ENCODE measurements at regions not wholly inside any gene's neighbourhood (a gene's known extent, or its start where the extent isn't known, plus 50 kb on each side); places are given as distances from the start of the nearest gene placed in this dataset.
"Not testable (repeated sequence)": the region's sequence is repeated elsewhere in the genome, so short reads cannot be mapped to it uniquely, and the experiment has no call there.

DNA sequence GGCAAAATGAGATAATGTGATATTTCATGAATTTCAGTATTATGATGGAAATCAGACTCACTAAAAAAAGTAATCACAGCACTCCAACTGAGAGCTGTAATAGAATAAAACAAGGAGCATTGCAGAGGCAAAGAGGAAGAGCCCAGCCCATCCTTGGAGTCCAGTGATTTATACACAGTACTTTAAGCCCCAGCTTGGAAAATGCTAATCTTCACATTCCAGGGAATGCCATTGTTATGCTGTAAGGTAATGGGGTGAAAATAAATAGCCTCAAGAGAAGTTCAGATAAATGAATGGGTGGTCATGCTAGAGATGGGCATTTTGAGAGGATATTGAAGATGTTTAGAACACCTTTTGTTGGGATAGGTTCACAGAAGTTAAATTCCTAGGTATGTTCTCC is 190.3 kb upstream of the TAPT1 start:
- H3K9ac ChIP-seq (ENCODE audit: low read depth, low read length): no peak overlapping the region
- H3K4me3 ChIP-seq (ENCODE audit: low read depth, low read length): no peak overlapping the region
- no peaks in the 10 kb centered on the region for H3K4me1 ChIP-seq (ENCODE audit: control insufficient read depth, insufficient read depth, low read length)
- no peaks in the 10 kb centered on the region for H3K27me3 ChIP-seq (ENCODE audit: control insufficient read depth, insufficient read depth, low read length)
- H3K9me3 ChIP-seq (ENCODE audit: control insufficient read depth, insufficient read depth, low read length): no peaks in the 10 kb centered on the region
- no peaks in the 10 kb centered on the region for H3K36me3 ChIP-seq (ENCODE audit: control insufficient read depth, insufficient read depth, low read length)

DNA sequence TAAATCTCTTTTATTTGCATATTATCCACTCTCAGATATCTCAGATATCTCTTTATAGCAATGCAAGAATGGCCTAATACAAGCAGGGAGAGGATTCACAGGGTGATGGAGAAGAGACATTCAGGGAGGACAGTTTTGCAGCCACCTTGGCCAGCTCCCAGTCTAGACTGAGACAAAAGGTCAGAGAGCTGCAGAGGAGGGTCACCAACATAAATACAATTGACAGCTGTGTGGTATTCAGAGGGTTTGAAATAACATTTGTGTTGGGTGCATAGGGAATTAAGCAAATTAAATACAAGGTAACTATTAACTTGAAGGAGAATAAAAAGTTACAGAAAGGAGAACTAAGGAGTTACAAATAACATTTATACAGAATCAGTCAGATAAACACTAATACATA is 189.5 kb upstream of the TAPT1 start:
- Histone ChIP-seq H3K9ac (ENCODE audit: low read depth, low read length) (no peak overlapping the region), H3K9me3 (ENCODE audit: control insufficient read depth, insufficient read depth, low read length) (no peaks in the 10 kb centered on the region), H3K27me3 (ENCODE audit: control insufficient read depth, insufficient read depth, low read length) (no peaks in the 10 kb centered on the region), H3K36me3 (ENCODE audit: control insufficient read depth, insufficient read depth, low read length) (no peaks in the 10 kb centered on the region), H3K4me3 (ENCODE audit: low read depth, low read length) (no peak overlapping the region), H3K4me1 (ENCODE audit: control insufficient read depth, insufficient read depth, low read length) (no peaks in the 10 kb centered on the region)

DNA sequence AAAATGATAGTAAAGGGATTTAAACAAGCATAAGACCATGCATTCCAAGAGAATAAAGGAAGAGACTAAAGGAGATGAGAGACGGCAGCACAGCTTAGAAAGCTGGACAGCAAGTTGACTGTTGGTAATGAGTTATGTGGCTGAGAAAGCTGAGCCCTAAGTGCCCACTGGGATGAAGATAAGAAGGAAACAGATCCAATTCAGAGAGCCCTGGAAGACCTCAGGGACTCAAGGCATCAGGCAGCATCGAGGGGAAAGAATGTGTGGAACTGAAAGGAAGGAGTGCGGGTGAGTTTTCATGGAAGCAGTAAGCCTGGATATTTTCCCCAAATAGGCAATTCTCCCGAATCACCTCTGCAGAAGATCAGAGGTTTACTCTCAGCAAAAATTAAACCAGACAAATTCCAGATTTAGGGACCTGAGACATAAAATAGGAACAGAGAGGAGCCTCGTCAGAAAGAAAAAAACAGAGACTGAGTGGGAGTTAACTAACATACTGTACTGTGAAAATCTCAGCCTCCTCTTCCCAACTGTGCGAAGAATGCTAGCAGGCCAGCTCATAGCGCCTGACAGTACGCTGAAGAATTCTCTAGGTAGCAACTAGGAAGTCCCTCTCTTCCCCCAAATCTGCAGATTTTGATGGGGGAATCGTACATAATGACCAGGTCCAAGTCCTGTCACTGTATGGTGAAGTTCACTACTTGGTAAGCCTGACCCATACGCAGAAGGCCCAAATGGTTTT is 187.7 kb upstream of the TAPT1 start:
- no peaks in the 10 kb centered on the region for H3K4me1 ChIP-seq (ENCODE audit: control insufficient read depth, insufficient read depth, low read length)
- no peaks in the 10 kb centered on the region for H3K27me3 ChIP-seq (ENCODE audit: control insufficient read depth, insufficient read depth, low read length)
- H3K4me3 ChIP-seq (ENCODE audit: low read depth, low read length): no peak overlapping the region
- no peaks in the 10 kb centered on the region for H3K36me3 ChIP-seq (ENCODE audit: control insufficient read depth, insufficient read depth, low read length)
- no peaks in the 10 kb centered on the region for H3K9me3 ChIP-seq (ENCODE audit: control insufficient read depth, insufficient read depth, low read length)
- H3K9ac ChIP-seq (ENCODE audit: low read depth, low read length): no peak overlapping the region

DNA sequence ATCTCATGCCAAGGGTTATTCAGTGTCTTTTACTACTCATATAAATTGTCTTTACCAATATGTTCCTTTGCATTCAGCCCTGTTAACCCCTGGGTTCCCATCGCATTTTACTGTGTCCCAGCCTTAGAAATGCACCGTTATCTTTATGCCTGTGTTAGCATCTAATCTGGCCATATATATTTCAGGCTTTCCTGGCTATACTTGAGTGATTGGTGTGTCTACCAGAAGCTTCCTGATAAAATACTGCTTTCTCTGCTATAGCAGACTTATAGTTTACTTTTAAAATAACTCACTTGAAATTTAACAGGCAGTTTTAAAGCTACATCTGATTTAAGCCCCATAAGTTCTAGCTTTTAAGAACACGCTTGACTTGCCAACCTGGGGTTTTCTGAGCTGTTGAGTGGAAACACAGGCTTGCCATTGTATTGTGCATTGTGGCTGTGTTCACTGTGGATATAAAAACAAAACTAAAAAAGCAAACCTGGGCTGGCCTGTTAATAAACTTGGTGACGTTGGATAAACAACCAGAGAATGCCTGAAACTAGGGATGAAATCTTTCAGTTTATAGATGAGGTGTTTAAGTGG is 185.3 kb upstream of the TAPT1 start:
- no peaks in the 10 kb centered on the region for H3K27me3 ChIP-seq (ENCODE audit: control insufficient read depth, insufficient read depth, low read length)
- no peaks in the 10 kb centered on the region for H3K9me3 ChIP-seq (ENCODE audit: control insufficient read depth, insufficient read depth, low read length)
- H3K36me3 ChIP-seq (ENCODE audit: control insufficient read depth, insufficient read depth, low read length): no peaks in the 10 kb centered on the region
- H3K9ac ChIP-seq (ENCODE audit: low read depth, low read length): no peak overlapping the region
- no peak overlapping the region for H3K4me3 ChIP-seq (ENCODE audit: low read depth, low read length)
- H3K4me1 ChIP-seq (ENCODE audit: control insufficient read depth, insufficient read depth, low read length): no peaks in the 10 kb centered on the region

DNA sequence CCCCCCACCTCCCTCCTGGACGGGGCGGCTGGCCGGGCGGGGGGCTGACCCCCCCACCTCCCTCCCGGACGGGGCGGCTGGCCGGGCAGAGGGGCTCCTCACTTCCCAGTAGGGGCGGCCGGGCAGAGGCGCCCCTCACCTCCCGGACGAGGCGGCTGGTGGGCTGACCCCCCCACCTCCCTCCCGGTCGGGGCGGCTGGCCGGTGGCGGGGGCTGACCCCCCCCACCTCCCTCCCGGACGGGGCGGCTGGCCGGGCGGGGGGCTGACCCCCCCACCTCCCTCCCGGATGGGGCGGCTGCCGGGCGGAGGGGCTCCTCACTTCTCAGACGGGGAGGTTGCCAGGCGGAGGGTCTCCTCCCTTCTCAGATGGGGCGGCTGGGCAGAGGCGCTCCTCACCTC is 166.9 kb upstream of the TAPT1 start:
- H3K4me3 ChIP-seq (ENCODE audit: low read depth, low read length); H3K9ac ChIP-seq (ENCODE audit: low read depth, low read length); H3K4me1 ChIP-seq (ENCODE audit: control insufficient read depth, insufficient read depth, low read length); H3K9me3 ChIP-seq (ENCODE audit: control insufficient read depth, insufficient read depth, low read length); H3K27me3 ChIP-seq (ENCODE audit: control insufficient read depth, insufficient read depth, low read length); H3K36me3 ChIP-seq (ENCODE audit: control insufficient read depth, insufficient read depth, low read length): not testable (repeated sequence)

DNA sequence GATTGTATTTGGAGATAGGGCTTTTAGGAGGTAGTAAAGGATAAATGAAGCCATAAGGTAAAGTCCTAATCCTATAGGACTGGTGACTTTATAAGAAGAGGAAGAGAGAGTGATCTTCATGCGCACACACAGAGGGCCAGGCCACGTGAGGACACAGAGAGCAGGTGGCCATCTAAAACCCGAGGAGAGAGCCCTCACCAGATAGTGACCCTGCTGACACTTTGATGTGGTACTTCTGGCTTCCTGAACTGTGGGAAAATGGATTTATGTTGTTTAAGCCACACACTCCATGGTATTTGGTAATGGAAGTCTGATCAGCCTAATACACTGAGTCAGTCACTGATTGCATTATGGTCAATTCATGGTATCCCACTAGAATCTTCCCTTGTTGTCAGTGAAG is 164.9 kb upstream of the TAPT1 start:
- Histone ChIP-seq H3K9ac (ENCODE audit: low read depth, low read length) (no peak overlapping the region), H3K36me3 (ENCODE audit: control insufficient read depth, insufficient read depth, low read length) (no peaks in the 10 kb centered on the region), H3K9me3 (ENCODE audit: control insufficient read depth, insufficient read depth, low read length) (no peaks in the 10 kb centered on the region)

DNA sequence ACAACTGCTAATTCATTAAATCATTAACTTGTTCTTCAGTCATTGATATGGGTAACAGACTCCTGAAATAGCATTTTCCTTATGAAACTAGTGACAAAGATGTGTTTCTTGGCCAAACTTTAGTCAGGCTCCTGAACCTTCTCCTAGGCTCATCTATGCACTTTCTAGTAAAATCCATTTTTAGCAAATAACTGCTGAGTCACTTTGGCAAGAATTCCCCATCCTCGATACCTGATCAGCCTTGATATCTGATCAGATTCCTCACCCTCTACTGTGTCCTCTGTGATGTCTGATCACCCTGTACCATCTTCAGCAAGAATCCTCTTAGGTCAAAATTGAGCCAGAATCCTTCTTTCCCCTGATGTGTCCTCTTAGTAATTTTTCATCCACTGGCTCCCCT is 161.2 kb upstream of the TAPT1 start:
- Histone ChIP-seq H3K36me3 (ENCODE audit: control insufficient read depth, insufficient read depth, low read length) (no peaks in the 10 kb centered on the region), H3K4me3 (ENCODE audit: low read depth, low read length) (no peak overlapping the region), H3K9ac (ENCODE audit: low read depth, low read length) (no peak overlapping the region), H3K9me3 (ENCODE audit: control insufficient read depth, insufficient read depth, low read length) (no peaks in the 10 kb centered on the region), H3K4me1 (ENCODE audit: control insufficient read depth, insufficient read depth, low read length) (no peaks in the 10 kb centered on the region), H3K27me3 (ENCODE audit: control insufficient read depth, insufficient read depth, low read length) (no peaks in the 10 kb centered on the region)

More for the DNA sequence above, 164.9 kb upstream of the TAPT1 start:
- Histone ChIP-seq H3K27me3 (ENCODE audit: control insufficient read depth, insufficient read depth, low read length) (no peaks in the 10 kb centered on the region), H3K4me1 (ENCODE audit: control insufficient read depth, insufficient read depth, low read length) (no peaks in the 10 kb centered on the region), H3K4me3 (ENCODE audit: low read depth, low read length) (no peak overlapping the region)

DNA sequence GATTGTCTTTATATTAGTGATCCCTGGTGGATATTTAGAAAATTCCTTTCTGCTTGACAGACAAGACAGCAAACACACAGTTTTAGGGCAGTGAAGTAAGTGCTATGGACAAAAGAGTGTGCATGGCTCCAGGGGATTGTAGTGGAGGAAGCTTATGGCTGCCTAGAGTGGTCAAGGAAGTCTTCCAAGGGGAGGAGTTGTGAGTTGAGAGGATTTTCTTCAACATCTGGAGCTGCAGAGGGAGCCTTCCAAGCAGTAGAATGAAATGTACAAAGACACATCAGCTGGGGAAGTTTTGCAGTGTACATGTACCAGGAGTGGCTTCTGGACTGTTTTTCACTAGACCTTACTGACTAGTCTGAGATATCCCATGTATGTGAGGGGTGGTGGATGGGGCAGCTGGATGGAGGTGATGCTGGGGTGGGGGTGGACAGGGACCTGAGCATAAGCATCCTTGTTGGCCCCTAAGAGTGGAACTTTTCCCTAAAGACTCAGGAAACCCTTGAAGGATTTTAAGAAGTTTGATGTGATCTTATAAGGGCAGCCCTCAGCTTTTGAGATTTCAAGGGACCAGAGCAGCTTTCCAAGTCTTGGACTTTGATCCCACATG is 160.5 kb upstream of the TAPT1 start:
- no peak overlapping the region for H3K4me3 ChIP-seq (ENCODE audit: low read depth, low read length)
- no peaks in the 10 kb centered on the region for H3K36me3 ChIP-seq (ENCODE audit: control insufficient read depth, insufficient read depth, low read length)
- H3K27me3 ChIP-seq (ENCODE audit: control insufficient read depth, insufficient read depth, low read length): no peaks in the 10 kb centered on the region
- no peaks in the 10 kb centered on the region for H3K4me1 ChIP-seq (ENCODE audit: control insufficient read depth, insufficient read depth, low read length)
- H3K9me3 ChIP-seq (ENCODE audit: control insufficient read depth, insufficient read depth, low read length): no peaks in the 10 kb centered on the region
- H3K9ac ChIP-seq (ENCODE audit: low read depth, low read length): no peak overlapping the region

DNA sequence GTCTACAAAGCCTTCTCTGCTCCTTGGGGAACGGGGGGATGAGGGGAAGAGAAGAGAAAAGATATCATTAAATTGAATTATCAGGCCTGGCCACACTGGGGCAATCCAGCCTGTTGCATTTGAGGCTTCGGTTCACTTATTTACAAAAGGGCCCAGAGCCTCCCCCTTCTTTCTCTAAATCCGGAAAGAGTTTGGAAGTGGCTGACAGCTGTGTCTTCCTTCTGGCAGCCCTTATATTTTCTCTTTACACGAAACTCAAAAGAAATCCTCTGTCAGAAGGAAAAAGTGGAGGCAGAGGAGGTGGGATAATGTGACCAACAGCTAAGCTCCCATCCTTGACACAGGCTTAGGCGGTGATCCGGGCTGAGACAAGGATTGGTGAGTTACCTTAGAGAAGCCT is 158.3 kb upstream of the TAPT1 start:
- no peaks in the 10 kb centered on the region for H3K4me1 ChIP-seq (ENCODE audit: control insufficient read depth, insufficient read depth, low read length)
- no peaks in the 10 kb centered on the region for H3K27me3 ChIP-seq (ENCODE audit: control insufficient read depth, insufficient read depth, low read length)
- no peaks in the 10 kb centered on the region for H3K36me3 ChIP-seq (ENCODE audit: control insufficient read depth, insufficient read depth, low read length)
- no peak overlapping the region for H3K9ac ChIP-seq (ENCODE audit: low read depth, low read length)
- no peaks in the 10 kb centered on the region for H3K9me3 ChIP-seq (ENCODE audit: control insufficient read depth, insufficient read depth, low read length)
- H3K4me3 ChIP-seq (ENCODE audit: low read depth, low read length): no peak overlapping the region

DNA sequence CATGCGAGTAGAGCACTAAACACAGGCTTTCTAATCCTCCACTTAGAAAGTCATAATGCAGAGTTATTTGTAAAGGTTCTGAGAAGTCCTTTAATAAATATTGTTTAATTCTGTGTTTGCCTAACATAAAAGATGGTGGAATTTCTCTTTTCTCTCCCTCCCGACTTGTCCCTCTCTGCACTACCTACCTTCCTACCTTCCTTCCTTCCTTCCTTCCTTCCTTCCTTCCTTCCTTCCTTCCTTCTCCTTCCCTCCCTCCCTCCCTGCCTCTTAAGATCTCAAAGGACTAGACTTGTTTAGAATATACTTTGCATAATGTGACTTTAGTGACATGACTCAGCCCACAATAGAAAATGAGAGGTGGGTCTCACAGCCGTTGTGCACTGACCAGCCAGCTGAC is 156.3 kb upstream of the TAPT1 start:
- Histone ChIP-seq H3K9ac (ENCODE audit: low read depth, low read length) (no peak overlapping the region), H3K9me3 (ENCODE audit: control insufficient read depth, insufficient read depth, low read length) (no peaks in the 10 kb centered on the region), H3K36me3 (ENCODE audit: control insufficient read depth, insufficient read depth, low read length) (no peaks in the 10 kb centered on the region), H3K27me3 (ENCODE audit: control insufficient read depth, insufficient read depth, low read length) (no peaks in the 10 kb centered on the region), H3K4me3 (ENCODE audit: low read depth, low read length) (no peak overlapping the region), H3K4me1 (ENCODE audit: control insufficient read depth, insufficient read depth, low read length) (no peaks in the 10 kb centered on the region)

DNA sequence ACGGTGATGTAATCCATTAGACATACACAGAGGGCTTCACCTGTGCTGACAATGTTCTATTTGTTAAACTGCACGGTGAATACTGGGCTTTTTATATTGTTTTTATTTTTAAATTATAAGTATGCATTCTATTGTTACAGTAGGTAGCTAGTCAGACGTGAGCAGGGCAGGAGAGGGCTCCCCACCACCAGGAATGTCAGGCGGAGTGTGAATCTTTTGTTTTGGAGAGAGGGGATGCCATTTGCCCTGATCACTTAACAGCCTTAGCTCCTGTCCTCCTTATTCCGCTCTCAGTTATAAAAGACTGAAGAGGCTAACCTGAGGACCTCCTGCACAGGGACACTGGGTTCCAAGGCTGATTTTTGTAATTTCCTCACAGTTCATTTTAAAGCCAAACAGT is 151.6 kb upstream of the TAPT1 start:
- Histone ChIP-seq H3K4me1 (ENCODE audit: control insufficient read depth, insufficient read depth, low read length) (no peaks in the 10 kb centered on the region), H3K27me3 (ENCODE audit: control insufficient read depth, insufficient read depth, low read length) (no peaks in the 10 kb centered on the region), H3K9ac (ENCODE audit: low read depth, low read length) (no peak overlapping the region), H3K9me3 (ENCODE audit: control insufficient read depth, insufficient read depth, low read length) (no peaks in the 10 kb centered on the region), H3K36me3 (ENCODE audit: control insufficient read depth, insufficient read depth, low read length) (no peaks in the 10 kb centered on the region), H3K4me3 (ENCODE audit: low read depth, low read length) (no peak overlapping the region)

DNA sequence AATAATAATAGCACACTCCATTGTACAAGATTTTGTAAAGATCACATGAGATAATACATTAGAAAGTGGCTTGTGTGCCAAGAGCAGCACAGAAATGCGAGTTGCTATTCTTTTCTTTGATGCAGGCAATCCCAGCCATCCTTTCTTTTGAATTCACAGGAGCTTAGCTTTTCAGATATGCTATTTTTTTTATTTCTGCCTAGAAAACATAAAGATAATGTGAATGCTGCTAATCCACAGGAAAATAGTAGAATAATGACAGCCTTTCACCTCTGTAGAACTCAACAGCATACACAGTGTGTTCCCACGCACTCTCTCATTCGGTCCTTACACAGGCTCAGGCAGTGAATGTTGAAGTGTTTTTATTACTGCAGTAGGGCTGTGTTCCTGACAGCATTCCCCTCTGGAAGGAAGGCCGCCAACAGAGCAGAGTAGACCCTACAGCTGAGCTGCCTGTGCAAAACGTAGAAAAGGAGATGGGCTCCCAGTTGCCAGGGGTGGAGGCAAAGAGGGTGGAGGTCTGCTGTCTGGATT is 138.8 kb upstream of the TAPT1 start:
- no peak overlapping the region for H3K4me3 ChIP-seq (ENCODE audit: low read depth, low read length)
- no peak overlapping the region for H3K9ac ChIP-seq (ENCODE audit: low read depth, low read length)
- no peaks in the 10 kb centered on the region for H3K36me3 ChIP-seq (ENCODE audit: control insufficient read depth, insufficient read depth, low read length)
- no peaks in the 10 kb centered on the region for H3K27me3 ChIP-seq (ENCODE audit: control insufficient read depth, insufficient read depth, low read length)
- H3K4me1 ChIP-seq (ENCODE audit: control insufficient read depth, insufficient read depth, low read length): no peaks in the 10 kb centered on the region
- H3K9me3 ChIP-seq (ENCODE audit: control insufficient read depth, insufficient read depth, low read length): no peaks in the 10 kb centered on the region
